ENCODE measurements at regions not wholly inside any gene's neighbourhood (a gene's known extent, or its start where the extent isn't known, plus 50 kb on each side); places are given as distances from the start of the nearest gene placed in this dataset.

DNA sequence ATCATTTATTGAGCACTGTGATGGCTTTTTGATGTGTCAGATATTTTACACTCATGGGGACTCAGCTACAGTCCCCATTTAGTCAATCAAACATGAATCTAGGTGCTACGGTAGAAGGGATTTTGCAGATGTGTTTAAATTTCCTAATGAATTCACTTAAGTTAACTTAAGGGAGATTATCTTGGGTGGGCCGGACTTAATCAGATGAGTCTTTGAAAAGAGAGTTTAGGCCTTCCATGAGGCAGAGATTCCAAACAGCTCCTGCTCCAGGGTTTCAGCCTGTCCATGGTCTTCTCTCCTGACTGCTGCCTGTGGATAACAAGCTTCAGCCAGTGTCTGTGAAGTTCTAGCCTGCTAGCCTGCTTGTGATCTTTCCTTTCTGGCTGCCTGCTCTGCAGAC is 202.4 kb downstream of the IDS start:
- POLR2A ChIA-PET = no interaction called here
- Mint-ChIP-seq H3K4me3 (no peak overlapping the region), H3K27me3 (no peaks in the 10 kb centered on the region), H3K9me3 (ENCODE audit: insufficient read depth) (no peaks in the 10 kb centered on the region), H3K27ac (no peak overlapping the region), H3K4me1 (no peaks in the 10 kb centered on the region)
- intact Hi-C loops (cut with micrococcal nuclease) = no loop called here
- Histone ChIP-seq H3K4me1 (ENCODE audit: control insufficient read depth in 2 of 2, insufficient read depth in 2 of 2, low read length in 2 of 2) (no peaks in the 10 kb centered on the region), H4K20me1 (ENCODE audit: control insufficient read depth, insufficient read depth, low read length, poor library complexity, severe bottlenecking) (no peaks in the 10 kb centered on the region), H3K36me3 (replicated peaks in 1 of 2; ENCODE audit: control extremely low read depth in 1 of 2, control insufficient read depth in 1 of 2, extremely low read depth in 1 of 2, insufficient read depth in 2 of 2, low read length in 1 of 2) (no peaks in the 10 kb centered on the region), H3K4me3 (ENCODE audit: control extremely low read depth in 1 of 5, extremely low read depth in 1 of 5, insufficient read depth in 1 of 5, low read depth in 2 of 5, low read length in 4 of 5) (no peak overlapping the region), H3K79me2 (ENCODE audit: control insufficient read depth, insufficient read depth, low read length) (no peaks in the 10 kb centered on the region), H2AFZ (ENCODE audit: insufficient read depth, low read depth, low read length, poor library complexity, severe bottlenecking) (no peak overlapping the region), H3K27ac (ENCODE audit: low read length in 2 of 2) (no peak overlapping the region), H3K4me2 (replicated peaks; ENCODE audit: low read depth, low read length, poor library complexity, severe bottlenecking) (no peak overlapping the region), H3K9ac (ENCODE audit: low read length) (no peak overlapping the region), H3K27me3 (replicated peaks in 1 of 4; ENCODE audit: control extremely low read depth in 1 of 4, control insufficient read depth in 3 of 4, insufficient read depth in 4 of 4, low read length in 3 of 4) (no peaks in the 10 kb centered on the region), H3K9me3 (ENCODE audit: control extremely low read depth in 1 of 3, control insufficient read depth in 2 of 3, insufficient read depth in 1 of 3, low read length in 2 of 3) (no peaks in the 10 kb centered on the region)
- CTCF ChIA-PET = no interaction called here
- no peak for TF ChIP-seq EZH2 (IDR thresholded peaks at IDR 0.05; ENCODE audit: borderline replicate concordance, insufficient read depth, low read depth, low read length, poor library complexity, severe bottlenecking)
- TF ChIP-seq, protein P1, sequence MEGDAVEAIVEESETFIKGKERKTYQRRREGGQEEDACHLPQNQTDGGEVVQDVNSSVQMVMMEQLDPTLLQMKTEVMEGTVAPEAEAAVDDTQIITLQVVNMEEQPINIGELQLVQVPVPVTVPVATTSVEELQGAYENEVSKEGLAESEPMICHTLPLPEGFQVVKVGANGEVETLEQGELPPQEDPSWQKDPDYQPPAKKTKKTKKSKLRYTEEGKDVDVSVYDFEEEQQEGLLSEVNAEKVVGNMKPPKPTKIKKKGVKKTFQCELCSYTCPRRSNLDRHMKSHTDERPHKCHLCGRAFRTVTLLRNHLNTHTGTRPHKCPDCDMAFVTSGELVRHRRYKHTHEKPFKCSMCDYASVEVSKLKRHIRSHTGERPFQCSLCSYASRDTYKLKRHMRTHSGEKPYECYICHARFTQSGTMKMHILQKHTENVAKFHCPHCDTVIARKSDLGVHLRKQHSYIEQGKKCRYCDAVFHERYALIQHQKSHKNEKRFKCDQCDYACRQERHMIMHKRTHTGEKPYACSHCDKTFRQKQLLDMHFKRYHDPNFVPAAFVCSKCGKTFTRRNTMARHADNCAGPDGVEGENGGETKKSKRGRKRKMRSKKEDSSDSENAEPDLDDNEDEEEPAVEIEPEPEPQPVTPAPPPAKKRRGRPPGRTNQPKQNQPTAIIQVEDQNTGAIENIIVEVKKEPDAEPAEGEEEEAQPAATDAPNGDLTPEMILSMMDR (IDR thresholded peaks at IDR 0.05) = no peak
- WGBS (ENCODE audit: insufficient coverage) = no CpG with 5 or more reads among the region's 2 CpGs
- no peak for DNase-seq
- no peak for ATAC-seq (ENCODE audit: low read depth)

DNA sequence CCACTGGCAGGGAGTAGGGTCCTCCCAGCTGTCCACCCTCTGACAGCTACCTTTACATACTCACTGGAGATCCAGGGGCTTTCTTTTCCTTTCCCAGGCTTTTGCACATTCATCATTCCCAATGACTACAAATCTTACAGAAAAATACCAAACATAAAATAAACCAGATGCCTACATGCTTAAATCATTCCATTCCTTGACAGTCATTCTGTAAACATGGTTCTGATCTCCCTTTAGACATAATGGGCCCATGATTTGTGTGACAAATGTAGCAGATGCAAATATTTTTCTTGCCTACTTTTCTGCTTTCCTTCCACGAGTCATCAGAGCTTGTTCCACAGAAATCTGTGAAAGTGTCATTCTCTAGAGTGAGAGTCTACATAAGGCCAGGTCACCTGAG is 207.0 kb downstream of the IDS start:
- Histone ChIP-seq H2AFZ (ENCODE audit: insufficient read depth, low read depth, low read length, poor library complexity, severe bottlenecking) (no peak overlapping the region), H3K27me3 (replicated peaks in 1 of 4; ENCODE audit: control extremely low read depth in 1 of 4, control insufficient read depth in 3 of 4, insufficient read depth in 4 of 4, low read length in 3 of 4) (no peaks in the 10 kb centered on the region), H4K20me1 (ENCODE audit: control insufficient read depth, insufficient read depth, low read length, poor library complexity, severe bottlenecking) (no peaks in the 10 kb centered on the region), H3K9ac (ENCODE audit: low read length) (no peak overlapping the region), H3K36me3 (replicated peaks in 1 of 2; ENCODE audit: control extremely low read depth in 1 of 2, control insufficient read depth in 1 of 2, extremely low read depth in 1 of 2, insufficient read depth in 2 of 2, low read length in 1 of 2) (no peaks in the 10 kb centered on the region), H3K27ac (ENCODE audit: low read length in 2 of 2) (no peak overlapping the region), H3K4me2 (replicated peaks; ENCODE audit: low read depth, low read length, poor library complexity, severe bottlenecking) (no peak overlapping the region), H3K4me3 (ENCODE audit: control extremely low read depth in 1 of 5, extremely low read depth in 1 of 5, insufficient read depth in 1 of 5, low read depth in 2 of 5, low read length in 4 of 5) (no peak overlapping the region), H3K4me1 (ENCODE audit: control insufficient read depth in 2 of 2, insufficient read depth in 2 of 2, low read length in 2 of 2) (no peaks in the 10 kb centered on the region), H3K9me3 (ENCODE audit: control extremely low read depth in 1 of 3, control insufficient read depth in 2 of 3, insufficient read depth in 1 of 3, low read length in 2 of 3) (no peaks in the 10 kb centered on the region), H3K79me2 (ENCODE audit: control insufficient read depth, insufficient read depth, low read length) (no peaks in the 10 kb centered on the region)
- DNase-seq (no peak), ATAC-seq (ENCODE audit: low read depth) (no peak)
- H3K9me3 Mint-ChIP-seq (ENCODE audit: insufficient read depth) = no peaks in the 10 kb centered on the region
- no peaks in the 10 kb centered on the region for H3K27me3 Mint-ChIP-seq
- H3K4me3 Mint-ChIP-seq = no peak overlapping the region
- H3K4me1 Mint-ChIP-seq = no peaks in the 10 kb centered on the region
- WGBS (ENCODE audit: insufficient coverage) = no CpG with 5 or more reads among the region's 1 CpG
- ChIA-PET CTCF (no interaction called here), POLR2A (no interaction called here)
- intact Hi-C loops (cut with micrococcal nuclease) = no loop called here
- H3K27ac Mint-ChIP-seq = no peak overlapping the region
- TF ChIP-seq, protein P1 (IDR thresholded peaks at IDR 0.05) = no peak
- no peak for TF ChIP-seq EZH2 (IDR thresholded peaks at IDR 0.05; ENCODE audit: borderline replicate concordance, insufficient read depth, low read depth, low read length, poor library complexity, severe bottlenecking)
